HEK293 (cell line): ENCODE measurements at regions not wholly inside any gene's neighbourhood (a gene's known extent, or its start where the extent isn't known, plus 50 kb on each side); places are given as distances from the start of the nearest gene placed in this dataset.

ENCODE experiments used
- CTCF ChIP-seq: fragments of 450-650 bp; formaldehyde crosslinking; IDR thresholded peaks from 2 replicates; pipeline ENCODE4 v1.5.1; 2016; ENCODE audit warnings: missing biosample characterization, missing genetic modification characterization
- KLF10 ChIP-seq: fragments of 450-650 bp; IDR thresholded peaks from 2 replicates; pipeline ENCODE4 v1.5.1; 2018; ENCODE audit warnings: missing biosample characterization, mild to moderate bottlenecking, missing genetic modification characterization
- KLF9 ChIP-seq: fragments of 450-650 bp; formaldehyde crosslinking; IDR thresholded peaks from 2 replicates; pipeline ENCODE4 v1.5.1; 2016; ENCODE audit warnings: missing biosample characterization, missing genetic modification characterization, low read depth
- PBX3 ChIP-seq: sonication (generic); formaldehyde crosslinking; IDR thresholded peaks from 2 replicates; pipeline ENCODE4 v1.8.1; 2022; ENCODE audit warnings: mild to moderate bottlenecking, moderate library complexity, missing genetic modification reagents
- REST ChIP-seq: fragments of 450-650 bp; formaldehyde crosslinking; IDR thresholded peaks from 2 replicates; pipeline ENCODE4 v1.5.1; 2016; ENCODE audit warnings: missing biosample characterization, missing genetic modification characterization
- SP2 ChIP-seq: fragments of 450-650 bp; formaldehyde crosslinking; IDR thresholded peaks from 2 replicates; pipeline ENCODE4 v1.5.1; 2016; ENCODE audit warnings: missing biosample characterization, missing genetic modification characterization
- ZBTB1 ChIP-seq: fragments of 450-650 bp; formaldehyde crosslinking; IDR thresholded peaks from 2 replicates; pipeline ENCODE4 v1.5.1; 2016; ENCODE audit warnings: missing biosample characterization, missing genetic modification characterization
- ZEB2 ChIP-seq: fragments of 450-650 bp; formaldehyde crosslinking; IDR thresholded peaks from 2 replicates; pipeline ENCODE4 v1.5.1; 2016; ENCODE audit warnings: missing biosample characterization, missing genetic modification characterization
- ZNF121 ChIP-seq: fragments of 450-650 bp; formaldehyde crosslinking; IDR thresholded peaks from 2 replicates; pipeline ENCODE4 v1.5.1; 2016; ENCODE audit warnings: missing biosample characterization, missing genetic modification characterization
- ZNF626 ChIP-seq: fragments of 450-650 bp; sonication (Bioruptor Pico); formaldehyde crosslinking; IDR thresholded peaks from 2 replicates; pipeline ENCODE4 v1.5.1; 2018; ENCODE audit warnings: missing biosample characterization, missing genetic modification characterization, inconsistent platforms
- ZNF701 ChIP-seq: fragments of 450-650 bp; formaldehyde crosslinking; IDR thresholded peaks from 2 replicates; pipeline ENCODE4 v1.5.1; 2016; ENCODE audit warnings: missing biosample characterization, missing genetic modification characterization
- ZNF843 ChIP-seq: fragments of 450-650 bp; formaldehyde crosslinking; IDR thresholded peaks from 2 replicates; pipeline ENCODE4 v1.5.1; 2016; ENCODE audit warnings: missing biosample characterization, missing genetic modification characterization
- ZSCAN23 ChIP-seq: fragments of 450-650 bp; formaldehyde crosslinking; IDR thresholded peaks from 2 replicates; pipeline ENCODE4 v1.5.1; 2016; ENCODE audit warnings: missing biosample characterization, missing genetic modification characterization

- TF ChIP-seq CTCF (tag by site-specific recombination) (no peak), REST (tag by site-specific recombination) (no peak), ZNF843 (tag by site-specific recombination) (no peak), ZEB2 (tag by site-specific recombination) (no peak), ZBTB1 (no peak), PBX3 (no peak), ZNF121 (tag by site-specific recombination) (no peak), ZNF701 (tag by site-specific recombination) (no peak), SP2 (tag by site-specific recombination) (no peak), KLF10 (tag by site-specific recombination) (no peak), KLF9 (tag by site-specific recombination) (no peak), ZNF626 (tag by site-specific recombination) (no peak), ZSCAN23 (tag by site-specific recombination) (no peak)
Observed at GRCh38 chr18:39421276-39421675, 1855.7 kb upstream of the CELF4 start.
